ENCODE measurements at regions not wholly inside any gene's neighbourhood (a gene's known extent, or its start where the extent isn't known, plus 50 kb on each side); places are given as distances from the start of the nearest gene placed in this dataset.

DNA sequence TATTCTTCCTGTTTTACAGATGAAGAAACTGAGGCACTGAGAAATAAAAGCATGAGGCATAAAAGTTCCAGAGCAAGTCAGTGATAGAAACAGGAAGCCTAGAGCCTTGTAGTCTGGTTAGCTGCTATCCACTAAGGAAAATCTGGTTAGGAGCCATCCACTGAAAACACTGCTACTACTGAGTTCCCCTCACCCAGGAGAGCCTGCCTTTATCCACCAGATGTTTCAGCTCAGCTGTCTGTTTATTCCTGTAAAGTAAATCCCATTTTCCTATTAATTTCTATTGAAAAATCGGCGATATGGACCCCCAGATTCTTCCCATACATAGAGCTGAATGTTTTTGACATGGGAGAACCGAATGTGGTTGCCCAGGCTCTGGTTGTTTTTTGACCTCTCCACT, 63.7 kb upstream of the LMO4 start:
- TF ChIP-seq, protein P1, sequence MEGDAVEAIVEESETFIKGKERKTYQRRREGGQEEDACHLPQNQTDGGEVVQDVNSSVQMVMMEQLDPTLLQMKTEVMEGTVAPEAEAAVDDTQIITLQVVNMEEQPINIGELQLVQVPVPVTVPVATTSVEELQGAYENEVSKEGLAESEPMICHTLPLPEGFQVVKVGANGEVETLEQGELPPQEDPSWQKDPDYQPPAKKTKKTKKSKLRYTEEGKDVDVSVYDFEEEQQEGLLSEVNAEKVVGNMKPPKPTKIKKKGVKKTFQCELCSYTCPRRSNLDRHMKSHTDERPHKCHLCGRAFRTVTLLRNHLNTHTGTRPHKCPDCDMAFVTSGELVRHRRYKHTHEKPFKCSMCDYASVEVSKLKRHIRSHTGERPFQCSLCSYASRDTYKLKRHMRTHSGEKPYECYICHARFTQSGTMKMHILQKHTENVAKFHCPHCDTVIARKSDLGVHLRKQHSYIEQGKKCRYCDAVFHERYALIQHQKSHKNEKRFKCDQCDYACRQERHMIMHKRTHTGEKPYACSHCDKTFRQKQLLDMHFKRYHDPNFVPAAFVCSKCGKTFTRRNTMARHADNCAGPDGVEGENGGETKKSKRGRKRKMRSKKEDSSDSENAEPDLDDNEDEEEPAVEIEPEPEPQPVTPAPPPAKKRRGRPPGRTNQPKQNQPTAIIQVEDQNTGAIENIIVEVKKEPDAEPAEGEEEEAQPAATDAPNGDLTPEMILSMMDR (IDR thresholded peaks at IDR 0.05; ENCODE audit: low read depth, low read length), result no peak
- H3K4me3 ChIP-seq (ENCODE audit: low read depth, low read length), result no peak overlapping the region
- no peak for DNase-seq (ENCODE audit: low read depth, low spot score)
- in situ Hi-C loops (cut with HindIII; ENCODE audit: low sequenced_read_pairs), result no loop called here

DNA sequence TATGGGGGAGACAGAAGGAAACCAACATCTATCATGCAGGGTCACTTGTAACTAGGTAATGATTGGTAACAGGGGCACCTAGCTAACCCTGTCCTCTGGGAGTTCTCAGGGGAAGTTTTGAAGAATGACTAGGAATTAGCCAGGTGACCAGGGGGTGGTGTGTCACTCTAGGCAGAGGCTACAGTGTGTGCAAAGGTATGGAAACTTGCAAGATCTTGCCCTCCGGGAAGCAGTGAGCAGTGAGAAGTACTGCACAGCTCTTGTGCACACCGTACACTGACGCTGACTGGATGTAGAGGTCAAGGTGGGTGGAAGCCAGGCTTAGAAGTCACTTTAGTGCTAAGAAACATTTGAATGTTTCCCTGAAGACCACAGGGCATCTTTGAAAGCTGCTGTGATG, 62.9 kb upstream of the LMO4 start:
- DNase-seq (ENCODE audit: low read depth, low spot score), result no peak
- in situ Hi-C loops (cut with HindIII; ENCODE audit: low sequenced_read_pairs), result no loop called here
- no peak overlapping the region for H3K4me3 ChIP-seq (ENCODE audit: low read depth, low read length)
- TF ChIP-seq, protein P1 (IDR thresholded peaks at IDR 0.05; ENCODE audit: low read depth, low read length), result no peak

DNA sequence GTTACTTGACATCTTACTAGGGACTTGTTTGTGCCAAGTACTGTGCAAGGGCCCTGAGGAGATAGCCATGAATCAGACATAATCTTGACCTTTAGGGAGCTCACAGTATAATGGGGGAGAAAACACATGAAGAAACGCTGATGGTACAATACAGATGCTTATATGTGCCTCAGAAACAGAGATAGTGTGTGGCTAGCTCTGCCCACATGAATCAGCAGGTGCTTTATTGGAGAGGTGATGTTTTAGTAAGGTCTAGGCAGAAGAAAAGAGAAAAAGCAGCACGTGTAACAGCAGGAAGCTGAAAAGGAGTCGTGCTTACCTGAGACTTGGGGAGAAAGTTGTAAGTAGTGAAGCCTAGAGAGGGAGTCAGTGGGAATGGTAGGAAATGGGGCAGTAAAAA, 60.6 kb upstream of the LMO4 start:
- TF ChIP-seq, protein P1 (IDR thresholded peaks at IDR 0.05; ENCODE audit: low read depth, low read length), result no peak
- DNase-seq (ENCODE audit: low read depth, low spot score), result no peak
- in situ Hi-C loops (cut with HindIII; ENCODE audit: low sequenced_read_pairs), result no loop called here
- H3K4me3 ChIP-seq (ENCODE audit: low read depth, low read length), result no peak overlapping the region

DNA sequence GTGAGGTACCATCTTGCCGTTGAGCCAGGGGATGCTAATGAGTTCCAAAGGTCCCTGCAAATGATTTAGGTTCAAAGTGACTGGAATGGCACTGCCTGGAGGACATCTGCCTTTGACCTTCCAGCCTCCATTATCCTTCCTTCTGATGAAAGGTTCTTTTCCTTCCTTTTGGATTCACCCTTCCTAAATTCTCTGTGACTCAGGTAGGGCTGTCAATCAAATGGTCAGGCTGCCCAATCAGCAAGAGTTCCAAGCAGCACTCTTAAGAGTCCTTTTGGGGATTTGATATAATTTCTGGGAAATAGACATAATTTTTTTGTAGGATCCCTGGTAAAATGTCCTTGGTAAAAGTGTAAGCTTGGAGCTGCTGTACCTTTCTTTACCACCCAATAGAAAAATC, 58.8 kb upstream of the LMO4 start:
- no peak for DNase-seq (ENCODE audit: low read depth, low spot score)
- TF ChIP-seq, protein P1 (IDR thresholded peaks at IDR 0.05; ENCODE audit: low read depth, low read length), result no peak
- in situ Hi-C loops (cut with HindIII; ENCODE audit: low sequenced_read_pairs), result no loop called here

DNA sequence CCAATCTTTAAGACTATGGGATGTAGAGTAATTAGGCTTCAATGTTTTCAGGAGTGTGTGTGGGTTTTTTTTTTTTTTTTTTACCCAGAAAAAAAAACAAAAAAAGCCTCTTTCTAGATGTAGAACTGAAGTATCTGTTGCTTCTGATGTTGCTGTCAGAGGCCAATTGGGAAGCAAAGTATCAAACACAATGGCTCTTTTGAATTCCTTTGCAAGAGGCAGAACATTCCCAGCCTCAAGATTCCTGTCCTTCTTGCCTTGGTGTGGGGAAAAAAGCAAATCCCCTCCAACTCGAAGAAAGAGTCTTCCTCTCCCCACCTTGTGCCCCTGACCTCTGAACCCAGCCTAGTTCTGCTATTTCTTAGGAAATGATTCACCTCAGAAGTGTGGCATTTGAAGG, 55.4 kb upstream of the LMO4 start:
- in situ Hi-C loops (cut with HindIII; ENCODE audit: low sequenced_read_pairs), result no loop called here
- TF ChIP-seq, protein P1 (IDR thresholded peaks at IDR 0.05; ENCODE audit: low read depth, low read length), result no peak
- no peak overlapping the region for H3K4me3 ChIP-seq (ENCODE audit: low read depth, low read length)
- DNase-seq (ENCODE audit: low read depth, low spot score), result no peak

More for the DNA sequence above, 58.8 kb upstream of the LMO4 start:
- H3K4me3 ChIP-seq (ENCODE audit: low read depth, low read length), result no peak overlapping the region

DNA sequence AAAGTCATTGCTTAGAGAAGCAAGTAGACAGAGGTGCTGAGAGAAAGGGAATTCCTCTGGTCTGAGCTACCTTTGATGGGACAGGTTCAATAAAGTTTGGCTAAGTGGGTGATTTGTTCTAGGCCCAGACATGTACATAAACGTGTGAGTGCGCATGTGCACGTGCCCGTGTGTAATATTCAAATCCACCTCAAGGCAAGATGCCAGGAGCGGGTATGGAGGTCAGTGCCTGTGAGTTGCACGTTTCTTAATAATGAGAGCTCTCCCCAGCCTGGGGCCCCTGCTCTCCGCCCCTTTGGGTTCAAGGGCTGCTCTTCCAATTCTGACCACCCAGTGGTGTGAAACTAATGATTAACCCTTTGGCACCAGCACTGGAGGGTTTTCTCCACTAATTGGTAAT, 53.8 kb upstream of the LMO4 start:
- in situ Hi-C loops (cut with HindIII; ENCODE audit: low sequenced_read_pairs), result no loop called here
- H3K4me3 ChIP-seq (ENCODE audit: low read depth, low read length), result no peak overlapping the region
- DNase-seq (ENCODE audit: low read depth, low spot score), result no peak
- TF ChIP-seq, protein P1 (IDR thresholded peaks at IDR 0.05; ENCODE audit: low read depth, low read length), result no peak
